CD14-positive monocyte (primary cell): ENCODE measurements at regions not wholly inside any gene's neighbourhood (a gene's known extent, or its start where the extent isn't known, plus 50 kb on each side); places are given as distances from the start of the nearest gene placed in this dataset.

Experiments used
- DNase-seq, 3 donors: peaks; one replicate each; pipeline ENCODE4 v3.0.0-alpha.2; 2011 to 2022
- H2AFZ ChIP-seq: 2 replicates; pipeline ENCODE4 v1.6.0; 2012; ENCODE audit warnings: mild to moderate bottlenecking, low read depth, low read length, inconsistent platforms; ENCODE audit not compliant: insufficient read depth, poor library complexity, severe bottlenecking
- H3K27ac ChIP-seq, 2 donors: 1 replicate in 1 of 2; 2 replicates in 1 of 2; pipeline ENCODE4 v1.5.1; 2012 to 2013; ENCODE audit warnings: low read length in 2 of 2, control low read depth in 1 of 2, inconsistent platforms in 1 of 2, low read depth in 1 of 2, mild to moderate bottlenecking in 1 of 2
- H3K27me3 ChIP-seq, 2 donors: one replicate each; pipeline versions ENCODE4 v1.6.0 to v1.6.1; 2011 to 2013; ENCODE audit warnings: low read length in 2 of 2; ENCODE audit not compliant: control insufficient read depth in 2 of 2, insufficient read depth in 2 of 2
- H3K36me3 ChIP-seq, 2 donors: replicated peaks in 1 of 2; 1 replicate in 1 of 2; 2 replicates in 1 of 2; pipeline versions ENCODE4 v1.5.1 to v1.6.1; 2012 to 2013; ENCODE audit warnings: low read length in 2 of 2, control low read depth in 1 of 2, inconsistent platforms in 1 of 2, mild to moderate bottlenecking in 1 of 2; ENCODE audit not compliant: insufficient read depth in 2 of 2, control insufficient read depth in 1 of 2
- H3K4me1 ChIP-seq, 2 donors: 1 replicate in 1 of 2; 2 replicates in 1 of 2; pipeline versions ENCODE4 v1.5.1 to v1.6.1; 2012 to 2013; ENCODE audit warnings: low read length in 2 of 2, control low read depth in 1 of 2, inconsistent platforms in 1 of 2, mild to moderate bottlenecking in 1 of 2, moderate library complexity in 1 of 2; ENCODE audit not compliant: insufficient read depth in 2 of 2, control insufficient read depth in 1 of 2
- H3K4me2 ChIP-seq: replicated peaks from 2 replicates; pipeline ENCODE3; 2012; ENCODE audit warnings: low read length, moderate library complexity, mild to moderate bottlenecking; ENCODE audit not compliant: poor library complexity, severe bottlenecking; ENCODE audit errors: extremely low read depth
- H3K4me3 ChIP-seq, 3 experiments: fragments of 200-600 bp in 1 of 3; sonication (generic) in 1 of 3; replicated peaks in 1 of 3; 1 replicate in 2 of 3; 2 replicates in 1 of 3; pipeline ENCODE4 v1.5.1; 2011 to 2013; ENCODE audit warnings: low read length in 3 of 3, mild to moderate bottlenecking in 3 of 3, control low read depth in 2 of 3, low read depth in 2 of 3, inconsistent platforms in 1 of 3, moderate library complexity in 1 of 3
- H3K79me2 ChIP-seq: 2 replicates; pipeline ENCODE4 v1.6.0; 2012; ENCODE audit warnings: mild to moderate bottlenecking, control low read depth, inconsistent platforms, low read length, moderate library complexity; ENCODE audit not compliant: insufficient read depth
- H3K9ac ChIP-seq: 2 replicates; pipeline ENCODE4 v1.6.0; 2017; ENCODE audit warnings: low read length, mild to moderate bottlenecking; ENCODE audit not compliant: insufficient read depth, poor library complexity, severe bottlenecking
- H3K9me3 ChIP-seq, 2 donors: replicated peaks in 1 of 2; 1 replicate in 1 of 2; 2 replicates in 1 of 2; pipeline versions ENCODE4 v1.5.1 to v1.6.1; 2012 to 2013; ENCODE audit warnings: low read length in 2 of 2, control low read depth in 1 of 2; ENCODE audit not compliant: control insufficient read depth in 1 of 2, insufficient read depth in 1 of 2
- H4K20me1 ChIP-seq: 2 replicates; pipeline ENCODE4 v1.6.0; 2012; ENCODE audit warnings: mild to moderate bottlenecking, low read length, control low read depth, moderate library complexity; ENCODE audit not compliant: insufficient read depth
- H3K27ac Mint-ChIP-seq, 7 donors: one replicate each; pipeline ENCODE4 v1.8.0; 2020; ENCODE audit warnings: mild to moderate bottlenecking in 7 of 7, mixed read lengths in 7 of 7, moderate library complexity in 6 of 7, inconsistent platforms in 2 of 7
- H3K27me3 Mint-ChIP-seq, 3 donors: one replicate each; pipeline ENCODE4 v1.8.0; 2021 to 2022; ENCODE audit warnings: low read depth in 3 of 3, mild to moderate bottlenecking in 3 of 3, mixed read lengths in 3 of 3, moderate library complexity in 3 of 3, inconsistent platforms in 1 of 3
- H3K36me3 Mint-ChIP-seq, 2 donors: one replicate each; pipeline ENCODE4 v1.8.0; 2020; ENCODE audit warnings: mixed read lengths in 2 of 2, inconsistent platforms in 1 of 2, mild to moderate bottlenecking in 1 of 2
- H3K4me1 Mint-ChIP-seq: one replicate; pipeline ENCODE4 v1.8.0; 2020; ENCODE audit warnings: mild to moderate bottlenecking, mixed read lengths
- H3K4me3 Mint-ChIP-seq, 2 donors: one replicate each; pipeline ENCODE4 v1.8.0; 2020; ENCODE audit warnings: mild to moderate bottlenecking in 2 of 2, mixed read lengths in 2 of 2, moderate library complexity in 1 of 2
- H3K9me3 Mint-ChIP-seq, 7 donors: one replicate each; pipeline ENCODE4 v1.8.0; 2020 to 2022; ENCODE audit warnings: mixed read lengths in 7 of 7, mild to moderate bottlenecking in 6 of 7, moderate library complexity in 6 of 7, inconsistent platforms in 2 of 7
- WGBS: methylation state at CpG from one replicate; pipeline ENCODE4 v1.1.5; 2013; ENCODE audit warnings: missing lambda C conversion rate; ENCODE audit not compliant: insufficient coverage; 5-methylcytosine and 5-hydroxymethylcytosine counted together
- intact Hi-C, 2 donors: fragments of 100-400 bp; cut with micrococcal nuclease; formaldehyde crosslinking; loops; one replicate each; pipeline versions ENCODE4 v1.15.0 to v1.15.1; 2023
- TF ChIP-seq, protein P1 (sequence below): fragments of 200-600 bp; IDR thresholded peaks from one replicate; pipeline ENCODE4 v1.8.0; 2022; ENCODE audit warnings: antibody characterized with exemption, mild to moderate bottlenecking

GRCh38 chr14:101634202-101634849 lies 73.0 kb downstream of the DIO3 start:
- H3K27ac ChIP-seq: no peak overlapping the region
- no peak overlapping the region for H3K4me2 ChIP-seq
- H4K20me1 ChIP-seq: no peaks in the 10 kb centered on the region
- H3K4me3 ChIP-seq: no peak overlapping the region
- no peaks in the 10 kb centered on the region for H3K36me3 ChIP-seq
- no peaks in the 10 kb centered on the region for H3K27me3 ChIP-seq
- H2AFZ ChIP-seq: no peak overlapping the region
- no peaks in the 10 kb centered on the region for H3K4me1 Mint-ChIP-seq
- H3K27ac Mint-ChIP-seq: no peak overlapping the region
- H3K9me3 Mint-ChIP-seq: no peaks in the 10 kb centered on the region
- H3K4me1 ChIP-seq: no peaks in the 10 kb centered on the region
- H3K27me3 Mint-ChIP-seq: peaks cover 1 to 5% (median 2%) of the 10 kb centered on the region in 3 donors
- WGBS: 54% methylated on average over 18 of the region's 20 CpGs
- intact Hi-C loops: no loop called here
- H3K36me3 Mint-ChIP-seq: no peaks in the 10 kb centered on the region
- H3K9ac ChIP-seq: no peak overlapping the region
- no peak for DNase-seq
- TF ChIP-seq, protein P1, sequence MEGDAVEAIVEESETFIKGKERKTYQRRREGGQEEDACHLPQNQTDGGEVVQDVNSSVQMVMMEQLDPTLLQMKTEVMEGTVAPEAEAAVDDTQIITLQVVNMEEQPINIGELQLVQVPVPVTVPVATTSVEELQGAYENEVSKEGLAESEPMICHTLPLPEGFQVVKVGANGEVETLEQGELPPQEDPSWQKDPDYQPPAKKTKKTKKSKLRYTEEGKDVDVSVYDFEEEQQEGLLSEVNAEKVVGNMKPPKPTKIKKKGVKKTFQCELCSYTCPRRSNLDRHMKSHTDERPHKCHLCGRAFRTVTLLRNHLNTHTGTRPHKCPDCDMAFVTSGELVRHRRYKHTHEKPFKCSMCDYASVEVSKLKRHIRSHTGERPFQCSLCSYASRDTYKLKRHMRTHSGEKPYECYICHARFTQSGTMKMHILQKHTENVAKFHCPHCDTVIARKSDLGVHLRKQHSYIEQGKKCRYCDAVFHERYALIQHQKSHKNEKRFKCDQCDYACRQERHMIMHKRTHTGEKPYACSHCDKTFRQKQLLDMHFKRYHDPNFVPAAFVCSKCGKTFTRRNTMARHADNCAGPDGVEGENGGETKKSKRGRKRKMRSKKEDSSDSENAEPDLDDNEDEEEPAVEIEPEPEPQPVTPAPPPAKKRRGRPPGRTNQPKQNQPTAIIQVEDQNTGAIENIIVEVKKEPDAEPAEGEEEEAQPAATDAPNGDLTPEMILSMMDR: no peak
- no peak overlapping the region for H3K4me3 Mint-ChIP-seq
- no peaks in the 10 kb centered on the region for H3K9me3 ChIP-seq
- no peaks in the 10 kb centered on the region for H3K79me2 ChIP-seq

DNA sequence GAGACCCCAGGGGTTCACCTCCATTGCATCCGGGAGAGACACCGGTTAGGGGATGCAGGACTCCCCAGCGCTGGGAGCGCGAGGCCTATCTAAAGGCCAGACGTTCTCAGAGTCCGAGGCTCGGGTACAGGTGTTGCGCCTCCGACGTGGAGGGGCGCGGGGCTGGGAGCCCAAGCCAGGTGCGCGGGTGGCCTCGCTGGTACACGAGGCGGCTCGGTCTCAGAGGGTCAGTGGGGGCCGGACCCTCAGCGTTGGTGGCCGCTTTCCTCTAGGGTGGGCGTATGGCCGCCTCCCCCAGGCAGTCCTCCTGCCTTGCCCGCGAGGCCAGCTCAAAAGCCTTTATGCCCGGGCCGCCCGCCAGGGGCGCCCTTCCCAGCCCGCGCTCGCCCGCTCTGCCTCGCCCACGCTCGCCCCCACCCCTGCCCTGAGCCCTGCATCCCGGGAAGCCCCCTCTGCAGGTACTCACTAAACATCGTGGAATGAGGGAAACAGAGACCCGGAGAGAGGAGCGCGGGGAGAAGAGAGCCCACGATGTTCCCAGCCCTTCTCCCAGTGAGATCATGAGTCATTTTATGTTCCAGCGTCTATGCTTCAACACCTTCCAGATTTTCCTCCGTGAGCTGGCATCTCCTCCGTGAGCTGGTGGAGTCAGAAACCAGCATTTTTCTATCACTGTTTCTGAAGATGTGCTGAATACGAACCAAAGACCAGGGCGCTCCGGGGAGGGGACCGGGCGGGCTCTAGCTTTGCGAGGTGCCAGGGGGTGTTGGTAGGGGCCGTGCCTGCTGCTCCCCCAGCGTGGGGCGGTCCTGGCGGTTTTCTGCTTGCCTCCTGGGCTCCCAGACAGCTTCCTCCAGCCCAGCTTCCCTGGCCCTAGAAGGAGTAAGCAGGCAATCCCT lies 73.8 kb downstream of the DIO3 start:
- no peaks in the 10 kb centered on the region for H3K27me3 ChIP-seq
- intact Hi-C loops: no loop called here
- 93% methylated on average over 52 of the region's 56 CpGs for WGBS
- H3K9me3 ChIP-seq: no peaks in the 10 kb centered on the region
- H3K27ac Mint-ChIP-seq: no peak overlapping the region
- no peak overlapping the region for H3K4me3 ChIP-seq
- no peak overlapping the region for H3K9ac ChIP-seq
- H2AFZ ChIP-seq: no peak overlapping the region
- H3K4me3 Mint-ChIP-seq: no peak overlapping the region
- H3K27me3 Mint-ChIP-seq: peaks cover 0 to 5% (median 1%) of the 10 kb centered on the region in 3 donors
- H3K79me2 ChIP-seq: no peaks in the 10 kb centered on the region
- H3K4me2 ChIP-seq: no peak overlapping the region
- H3K36me3 Mint-ChIP-seq: no peaks in the 10 kb centered on the region
- DNase-seq: no peak
- H3K4me1 ChIP-seq: no peaks in the 10 kb centered on the region
- H4K20me1 ChIP-seq: no peaks in the 10 kb centered on the region
- no peak overlapping the region for H3K27ac ChIP-seq
- peaks cover 3% of the 10 kb centered on the region for H3K4me1 Mint-ChIP-seq
- H3K36me3 ChIP-seq: no peaks in the 10 kb centered on the region
- H3K9me3 Mint-ChIP-seq: no peaks in the 10 kb centered on the region
- TF ChIP-seq, protein P1: no peak
